SK-N-SH treated with all-trans-retinoic acid at 6 μM for 48 hours (cell line): ENCODE measurements at regions not wholly inside any gene's neighbourhood (a gene's known extent, or its start where the extent isn't known, plus 50 kb on each side); places are given as distances from the start of the nearest gene placed in this dataset.

Experiments
- ARNTL ChIP-seq: fragments of 450-650 bp; formaldehyde crosslinking; IDR thresholded peaks from 2 replicates; pipeline ENCODE4 v1.5.0; 2020; ENCODE audit warnings: low read depth, mild to moderate bottlenecking, moderate library complexity, borderline replicate concordance
- CREB5 ChIP-seq: fragments of 250-450 bp; sonication (Bioruptor Pico); IDR thresholded peaks from 2 replicates; pipeline ENCODE4 v1.5.1; 2020; ENCODE audit warnings: low read depth, mild to moderate bottlenecking, moderate library complexity
- GLIS3 ChIP-seq: fragments of 250-450 bp; sonication (Bioruptor Pico); IDR thresholded peaks from 2 replicates; pipeline ENCODE4 v1.5.0; 2020; ENCODE audit warnings: mild to moderate bottlenecking, moderate library complexity
- ISL1 ChIP-seq: fragments of 250-450 bp; sonication (Bioruptor Pico); IDR thresholded peaks from 2 replicates; pipeline ENCODE4 v2.1.2; 2022; ENCODE audit warnings: mild to moderate bottlenecking, moderate library complexity
- PATZ1 ChIP-seq: fragments of 250-450 bp; sonication (Bioruptor Pico); IDR thresholded peaks from 2 replicates; pipeline ENCODE4 v1.8.0; 2020; ENCODE audit warnings: mild to moderate bottlenecking, moderate library complexity, borderline replicate concordance
- POU6F1 ChIP-seq: fragments of 250-450 bp; sonication (Bioruptor Pico); IDR thresholded peaks from 2 replicates; pipeline ENCODE4 v1.8.0; 2021; ENCODE audit warnings: low read depth, mild to moderate bottlenecking, moderate library complexity, borderline replicate concordance
- ZC3H10 ChIP-seq: fragments of 250-450 bp; sonication (Bioruptor Pico); IDR thresholded peaks from 2 replicates; pipeline ENCODE4 v1.5.1; 2021; ENCODE audit warnings: mild to moderate bottlenecking, moderate library complexity
- ZNF8 ChIP-seq: fragments of 450-650 bp; formaldehyde crosslinking; IDR thresholded peaks from 2 replicates; pipeline ENCODE4 v1.5.0; 2020; ENCODE audit warnings: mild to moderate bottlenecking, moderate library complexity

GRCh38 chr2:83320053-83320452, 1139.0 kb downstream of the SUCLG1 start:
- TF ChIP-seq CREB5 (CRISPR knock-in tag) (no peak), POU6F1 (CRISPR knock-in tag) (no peak), ARNTL (CRISPR knock-in tag) (no peak), ZNF8 (no peak), ISL1 (CRISPR knock-in tag) (no peak), ZC3H10 (no peak), PATZ1 (CRISPR knock-in tag) (no peak), GLIS3 (no peak)
